GM12874 (cell line): ENCODE measurements at regions not wholly inside any gene's neighbourhood (a gene's known extent, or its start where the extent isn't known, plus 50 kb on each side); places are given as distances from the start of the nearest gene placed in this dataset.

Source experiments
- CTCF ChIP-seq: IDR thresholded peaks from 2 replicates; pipeline ENCODE4 v1.5.1; 2011; ENCODE audit warnings: low read depth, mild to moderate bottlenecking, control low read depth, low read length, moderate library complexity; ENCODE audit not compliant: insufficient read depth

- no peak for TF ChIP-seq CTCF
Observed at GRCh38 chr9:78097541-78097940, 65.9 kb upstream of the GNAQ start.

- no peak for TF ChIP-seq CTCF
Observed at GRCh38 chr9:78091731-78092130, 60.1 kb upstream of the GNAQ start.

GRCh38 chr9:78089111-78089510 lies 57.5 kb upstream of the GNAQ start:
- no peak for TF ChIP-seq CTCF
